MCF 10A (cell line): ENCODE measurements at regions not wholly inside any gene's neighbourhood (a gene's known extent, or its start where the extent isn't known, plus 50 kb on each side); places are given as distances from the start of the nearest gene placed in this dataset.

Source experiments
- BruUV-seq: library from RNA; stranded (reverse); fragments of 400-500 nt; replicated peaks from 2 replicates; lab custom pipeline; 2021; lab: Mats Ljungman, UMichigan
- CTCF ChIA-PET: fragments of 300-600 bp; sonication (Branson Sonifier 250); formaldehyde crosslinking; extraction: SDS; loops from one replicate; lab custom pipeline; 2021; ENCODE audit warnings: antibody characterized with exemption, inconsistent platforms; lab: Yijun Ruan, JAX
- POLR2A ChIA-PET: fragments of 300-600, 350-650 bp; sonication (Branson Sonifier 250); formaldehyde crosslinking; extraction: SDS; loops from one replicate; lab custom pipeline; 2020; ENCODE audit warnings: antibody characterized with exemption, inconsistent platforms; lab: Yijun Ruan, JAX
- DNase-seq: peaks from one replicate; pipeline ENCODE4 v3.0.0-alpha.2; 2018; ENCODE audit not compliant: unreplicated experiment
- H3K27ac Mint-ChIP-seq: one replicate; pipeline ENCODE4 v1.8.0; 2022; ENCODE audit warnings: mild to moderate bottlenecking, low read depth, mixed read lengths; ENCODE audit not compliant: unreplicated experiment
- H3K27me3 Mint-ChIP-seq: one replicate; pipeline ENCODE4 v1.8.0; 2022; ENCODE audit warnings: mixed read lengths; ENCODE audit not compliant: insufficient read depth, unreplicated experiment
- H3K36me3 Mint-ChIP-seq: one replicate; pipeline ENCODE4 v1.8.0; 2022; ENCODE audit warnings: mild to moderate bottlenecking, moderate library complexity, mixed read lengths; ENCODE audit not compliant: insufficient read depth, unreplicated experiment
- H3K4me1 Mint-ChIP-seq: one replicate; pipeline ENCODE4 v1.8.0; 2022; ENCODE audit warnings: mixed read lengths; ENCODE audit not compliant: insufficient read depth, unreplicated experiment
- H3K4me3 Mint-ChIP-seq: one replicate; pipeline ENCODE4 v1.8.0; 2022; ENCODE audit warnings: mild to moderate bottlenecking, moderate library complexity, mixed read lengths; ENCODE audit not compliant: unreplicated experiment
- H3K9me3 Mint-ChIP-seq: one replicate; pipeline ENCODE4 v1.8.0; 2022; ENCODE audit warnings: mixed read lengths; ENCODE audit not compliant: unreplicated experiment
- CTCF ChIP-seq: fragments of 200-600 bp; IDR thresholded peaks from one replicate; pipeline ENCODE4 v1.8.0; 2022; ENCODE audit warnings: antibody characterized with exemption, mild to moderate bottlenecking; ENCODE audit not compliant: unreplicated experiment
- intact Hi-C: fragments of 100-400 bp; cut with micrococcal nuclease; formaldehyde crosslinking; loops from 2 replicates; pipeline ENCODE4 v1.14.1; 2022

GRCh38 chr3:126267169-126267975 lies 87.0 kb upstream of the ALDH1L1 start:
- intact Hi-C loops, result loop anchor here (2.0 kb wide), 1 partner anchor 89 kb away; the partner anchor contains the start of gene KLF15
- Mint-ChIP-seq H3K36me3 (no peaks in the 10 kb centered on the region), H3K4me3 (peak overlapping the region; percentile 71), H3K4me1 (peaks cover 58% of the 10 kb centered on the region), H3K9me3 (no peaks in the 10 kb centered on the region), H3K27ac (peak overlapping the region; percentile 90), H3K27me3 (no peaks in the 10 kb centered on the region)
- no peak for TF ChIP-seq CTCF
- BruUV-seq, result TSS peak; percentile 33
- peak; percentile 81 for DNase-seq
- ChIA-PET POLR2A (interaction anchor here (0.6 to 2.1 kb wide), 3 partner anchors 17 to 1503 kb away, joined by 3 to 12 read pairs (median 9); partner anchors contain the start of gene KLF15), CTCF (interaction anchor here (0.6 to 1.2 kb wide), 3 partner anchors 18 to 24 kb away, joined by 3 to 4 read pairs (median 3); no protein-coding TSS in a partner anchor)

DNA sequence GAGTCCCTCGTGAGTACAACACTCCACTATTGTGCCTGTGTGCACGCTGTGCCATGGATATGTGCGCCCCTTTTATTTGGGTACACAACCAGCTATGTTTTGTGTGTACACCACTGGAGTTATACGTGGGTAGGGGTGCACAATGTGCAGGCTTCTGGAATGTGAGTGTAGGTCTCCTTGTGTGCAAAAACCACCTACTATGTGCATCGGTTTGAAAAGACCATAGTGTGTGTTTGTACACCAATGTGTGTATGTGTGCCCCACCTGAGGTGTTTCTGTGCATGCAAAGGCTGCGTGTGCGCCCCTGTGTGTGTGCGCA lies 86.4 kb upstream of the ALDH1L1 start:
- Mint-ChIP-seq H3K4me1 (peaks cover 60% of the 10 kb centered on the region), H3K27me3 (no peaks in the 10 kb centered on the region), H3K9me3 (no peaks in the 10 kb centered on the region), H3K36me3 (no peaks in the 10 kb centered on the region), H3K27ac (peak overlapping the region; percentile 90), H3K4me3 (peak overlapping the region; percentile 71)
- ChIA-PET CTCF (interaction anchor here (0.6 to 0.7 kb wide), 2 partner anchors 23 to 34 kb away, joined by 3 read pairs; no protein-coding TSS in a partner anchor), POLR2A (interaction anchor here (0.7 to 2.1 kb wide), 3 partner anchors 18 to 91 kb away, joined by 3 to 12 read pairs (median 9); partner anchors contain the start of gene KLF15)
- no peak for TF ChIP-seq CTCF
- no peak for DNase-seq
- intact Hi-C loops, result loop anchor here (2.0 kb wide), 1 partner anchor 90 kb away; the partner anchor contains the start of gene KLF15
- BruUV-seq, result no TSS peak

- H3K4me1 Mint-ChIP-seq, result peaks cover 63% of the 10 kb centered on the region
- peak overlapping the region; percentile 66 for H3K27ac Mint-ChIP-seq
- intact Hi-C loops, result loop anchor here (2.0 kb wide), 1 partner anchor 90 kb away; the partner anchor contains the start of gene KLF15
- H3K36me3 Mint-ChIP-seq, result no peaks in the 10 kb centered on the region
- DNase-seq, result peak; percentile 47
- TF ChIP-seq CTCF, result no peak
- H3K4me3 Mint-ChIP-seq, result peak overlapping the region; percentile 71
- BruUV-seq, result TSS peak; percentile 10
- ChIA-PET POLR2A (interaction anchor here (0.7 to 2.1 kb wide), 3 partner anchors 18 to 91 kb away, joined by 3 to 12 read pairs (median 9); partner anchors contain the start of gene KLF15), CTCF (interaction anchor here (0.5 to 1.1 kb wide), 7 partner anchors 20 to 184 kb away, joined by 3 to 4 read pairs (median 3); partner anchors contain the start of gene ALDH1L1)
- H3K27me3 Mint-ChIP-seq, result no peaks in the 10 kb centered on the region
- no peaks in the 10 kb centered on the region for H3K9me3 Mint-ChIP-seq
Observed at GRCh38 chr3:126266291-126266840, 86.0 kb upstream of the ALDH1L1 start.

DNA sequence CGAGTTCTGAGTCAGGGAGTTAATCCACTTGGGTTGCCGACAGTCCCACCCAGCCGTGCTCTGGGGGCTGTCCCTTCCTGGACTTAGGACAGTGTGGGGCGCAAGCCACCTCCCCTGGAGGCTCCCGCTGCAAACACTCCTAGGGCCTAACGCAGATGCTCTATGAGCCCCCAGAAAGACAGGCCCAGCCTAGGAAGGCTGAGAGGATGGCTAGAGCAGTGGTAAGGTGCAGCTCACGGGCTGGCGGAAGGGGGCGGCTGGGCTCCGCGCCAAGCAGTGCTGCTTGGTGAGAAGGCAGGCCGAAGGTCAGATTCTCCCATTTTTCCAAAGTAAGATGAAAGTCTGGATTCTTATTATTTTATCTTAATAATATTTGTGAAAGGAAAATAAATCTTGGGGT lies 84.6 kb upstream of the ALDH1L1 start:
- peaks cover under 1% of the 10 kb centered on the region for H3K36me3 Mint-ChIP-seq
- H3K4me1 Mint-ChIP-seq, result peaks cover 54% of the 10 kb centered on the region
- H3K27me3 Mint-ChIP-seq, result no peaks in the 10 kb centered on the region
- intact Hi-C loops, result no loop called here
- no peak for TF ChIP-seq CTCF
- H3K4me3 Mint-ChIP-seq, result no peak overlapping the region
- POLR2A ChIA-PET, result no interaction called here
- peak overlapping the region; percentile 66 for H3K27ac Mint-ChIP-seq
- no peak for DNase-seq
- no peaks in the 10 kb centered on the region for H3K9me3 Mint-ChIP-seq
- BruUV-seq, result no TSS peak
- CTCF ChIA-PET, result interaction anchor here (1.0 kb wide), 1 partner anchor 13 kb away, joined by 5 read pairs; no protein-coding TSS in a partner anchor
